H1 (cell line): ENCODE measurements at regions not wholly inside any gene's neighbourhood (a gene's known extent, or its start where the extent isn't known, plus 50 kb on each side); places are given as distances from the start of the nearest gene placed in this dataset.
"Not testable (repeated sequence)": the region's sequence is repeated elsewhere in the genome, so short reads cannot be mapped to it uniquely, and the experiment has no call there.

Source experiments
- CTCF ChIA-PET: fragments of 300-600 bp; sonication (Branson Sonifier 250); formaldehyde crosslinking; loops from one replicate; lab custom pipeline; 2021; ENCODE audit not compliant: partially characterized antibody; lab: Charles Lee
- POLR2A ChIA-PET: fragments of 300-600 bp; sonication (Branson Sonifier 250); formaldehyde crosslinking; loops from one replicate; lab custom pipeline; 2021; ENCODE audit warnings: inconsistent platforms; ENCODE audit not compliant: partially characterized antibody; lab: Charles Lee
- DNase-seq, 2 experiments: peaks; one replicate each; pipeline versions ENCODE4 v3.0.0 to v3.0.0-alpha.2; 2010 to 2022; ENCODE audit warnings: low spot score in 2 of 2, low read depth in 1 of 2, mixed read lengths in 1 of 2
- FAIRE-seq: peaks from 2 replicates; lab custom pipeline; 2011; peaks lifted over from hg19 to GRCh38; lab: Jason Lieb, UNC
- H2AFZ ChIP-seq: 2 replicates; pipeline ENCODE4 v1.8.1; 2012; ENCODE audit warnings: low read length, inconsistent platforms
- H2AK5ac ChIP-seq: 2 replicates; pipeline ENCODE4 v1.6.1; 2013; ENCODE audit warnings: low read depth, low read length
- H2BK120ac ChIP-seq: replicated peaks from 2 replicates; pipeline ENCODE3; 2013; ENCODE audit warnings: low read depth, low read length, inconsistent platforms
- H2BK12ac ChIP-seq: 2 replicates; pipeline ENCODE4 v1.6.1; 2013; ENCODE audit warnings: low read depth, low read length
- H2BK15ac ChIP-seq: 2 replicates; pipeline ENCODE4 v1.6.1; 2013; ENCODE audit warnings: low read length
- H2BK20ac ChIP-seq: 2 replicates; pipeline ENCODE4 v1.6.1; 2013; ENCODE audit warnings: low read length
- H2BK5ac ChIP-seq: 2 replicates; pipeline ENCODE4 v1.6.1; 2013; ENCODE audit warnings: low read depth, low read length
- H3K14ac ChIP-seq: 2 replicates; pipeline ENCODE4 v1.6.1; 2013; ENCODE audit warnings: inconsistent platforms; ENCODE audit not compliant: insufficient read length
- H3K18ac ChIP-seq: 2 replicates; pipeline ENCODE4 v1.6.1; 2013; ENCODE audit warnings: low read length; ENCODE audit errors: extremely low read depth
- H3K23ac ChIP-seq: 2 replicates; pipeline ENCODE4 v1.6.1; 2013; ENCODE audit warnings: inconsistent platforms; ENCODE audit not compliant: insufficient read length
- H3K23me2 ChIP-seq: 2 replicates; pipeline ENCODE4 v1.6.1; 2013; ENCODE audit warnings: low read depth, low read length
- H3K27ac ChIP-seq: 2 replicates; pipeline ENCODE4 v1.6.1; 2011; ENCODE audit warnings: low read depth, low read length, inconsistent platforms
- H3K27me3 ChIP-seq, 4 experiments: replicated peaks in 1 of 4; 1 replicate in 1 of 4; 2 replicates in 3 of 4; pipeline versions ENCODE4 v1.6.1 to v1.8.1; 2011 to 2013; ENCODE audit warnings: low read length in 3 of 4, mild to moderate bottlenecking in 3 of 4, inconsistent platforms in 2 of 4, mixed read lengths in 2 of 4, moderate library complexity in 1 of 4; ENCODE audit not compliant: control insufficient read depth in 3 of 4, insufficient read depth in 3 of 4; ENCODE audit errors: extremely low read depth in 1 of 4
- H3K36me3 ChIP-seq, 4 experiments: 2 replicates each; pipeline versions ENCODE4 v1.6.1 to v1.8.1; 2011 to 2013; ENCODE audit warnings: mild to moderate bottlenecking in 4 of 4, low read length in 3 of 4, moderate library complexity in 2 of 4, control low read depth in 1 of 4, inconsistent platforms in 1 of 4; ENCODE audit not compliant: insufficient read depth in 4 of 4, control insufficient read depth in 2 of 4
- H3K4ac ChIP-seq: replicated peaks from 2 replicates; pipeline ENCODE3; 2013; ENCODE audit warnings: low read length, low read depth, mixed read lengths, inconsistent platforms; ENCODE audit not compliant: insufficient read length
- H3K4me1 ChIP-seq, 4 experiments: replicated peaks in 1 of 4; 1 replicate in 1 of 4; 2 replicates in 3 of 4; pipeline versions ENCODE4 v1.6.1 to v1.8.1; 2011 to 2013; ENCODE audit warnings: low read length in 3 of 4, inconsistent platforms in 2 of 4, mixed read lengths in 1 of 4; ENCODE audit not compliant: insufficient read depth in 4 of 4, control insufficient read depth in 3 of 4
- H3K4me2 ChIP-seq, 2 experiments: 2 replicates each; pipeline versions ENCODE4 v1.6.1 to v1.8.1; 2011 to 2013; ENCODE audit warnings: low read depth in 2 of 2, low read length in 2 of 2, control low read depth in 1 of 2, inconsistent platforms in 1 of 2, mild to moderate bottlenecking in 1 of 2; ENCODE audit not compliant: insufficient read depth in 1 of 2
- H3K4me3 ChIP-seq, 4 experiments: fragments of 200-600, 300-600 bp in 1 of 4; sonication (generic), shearing (Covaris generic), sonication (Bioruptor Twin) in 1 of 4; 2 replicates each; pipeline versions ENCODE4 v1.5.1 to v1.8.1; 2011 to 2016; ENCODE audit warnings: low read length in 4 of 4, low read depth in 3 of 4, control low read depth in 2 of 4, inconsistent platforms in 2 of 4, mild to moderate bottlenecking in 2 of 4, mixed read lengths in 1 of 4, moderate library complexity in 1 of 4; ENCODE audit not compliant: insufficient read depth in 2 of 4; ENCODE audit errors: extremely low read depth in 1 of 4
- H3K56ac ChIP-seq: replicated peaks from 2 replicates; pipeline ENCODE3; 2013; ENCODE audit warnings: low read depth, mild to moderate bottlenecking, mixed read lengths, low read length, inconsistent platforms; ENCODE audit not compliant: insufficient read length
- H3K79me1 ChIP-seq: 2 replicates; pipeline ENCODE4 v1.6.1; 2013; ENCODE audit warnings: low read depth, low read length, control low read depth
- H3K79me2 ChIP-seq, 2 experiments: 2 replicates each; pipeline versions ENCODE4 v1.6.1 to v1.8.1; 2012 to 2013; ENCODE audit warnings: low read length in 2 of 2, mild to moderate bottlenecking in 2 of 2, inconsistent platforms in 1 of 2; ENCODE audit not compliant: insufficient read depth in 2 of 2, control insufficient read depth in 1 of 2
- H3K9ac ChIP-seq, 4 experiments: replicated peaks in 1 of 4; 1 replicate in 1 of 4; 2 replicates in 3 of 4; pipeline versions ENCODE4 v1.6.1 to v1.8.1; 2011 to 2013; ENCODE audit warnings: low read depth in 3 of 4, low read length in 3 of 4, control low read depth in 2 of 4, mild to moderate bottlenecking in 2 of 4, moderate library complexity in 2 of 4, inconsistent platforms in 1 of 4; ENCODE audit errors: extremely low read depth in 1 of 4
- H3K9me3 ChIP-seq, 2 experiments: 2 replicates each; pipeline versions ENCODE4 v1.6.1 to v1.8.1; 2012 to 2013; ENCODE audit warnings: mild to moderate bottlenecking in 2 of 2, moderate library complexity in 2 of 2, control low read depth in 1 of 2, inconsistent platforms in 1 of 2, low read depth in 1 of 2, low read length in 1 of 2, mixed read lengths in 1 of 2; ENCODE audit not compliant: insufficient read depth in 2 of 2
- H4K20me1 ChIP-seq, 2 experiments: replicated peaks in 1 of 2; 2 replicates each; pipeline versions ENCODE3 to v1.8.1; 2011 to 2013; ENCODE audit warnings: inconsistent platforms in 2 of 2, low read length in 2 of 2, mild to moderate bottlenecking in 1 of 2; ENCODE audit not compliant: insufficient read depth in 2 of 2, control insufficient read depth in 1 of 2
- H4K5ac ChIP-seq: 2 replicates; pipeline ENCODE4 v1.6.1; 2013; ENCODE audit warnings: low read length, low read depth, mixed read lengths, inconsistent platforms; ENCODE audit not compliant: insufficient read length
- H4K8ac ChIP-seq: 2 replicates; pipeline ENCODE4 v1.8.0; 2013; ENCODE audit warnings: mild to moderate bottlenecking, moderate library complexity, low read length, inconsistent platforms; ENCODE audit not compliant: insufficient read depth; ENCODE audit errors: extremely low read depth
- H4K91ac ChIP-seq: replicated peaks from 2 replicates; pipeline ENCODE3; 2013; ENCODE audit warnings: low read length, mixed read lengths, inconsistent platforms; ENCODE audit not compliant: insufficient read length
- WGBS, 2 experiments: shearing (Covaris generic) in 1 of 2; methylation state at CpG; one replicate each; pipeline versions ENCODE4 v1.1.6 to v1.1.7; 2013 to 2015; ENCODE audit warnings: low lambda C conversion rate in 2 of 2, mixed read lengths in 2 of 2, inconsistent platforms in 1 of 2, low coverage in 1 of 2, missing lambda C conversion rate in 1 of 2; ENCODE audit not compliant: insufficient replicate concordance in 2 of 2, insufficient coverage in 1 of 2, insufficient read length in 1 of 2; ENCODE audit errors: extremely low coverage in 1 of 2, missing lambda C conversion rate in 1 of 2; 5-methylcytosine and 5-hydroxymethylcytosine counted together

DNA sequence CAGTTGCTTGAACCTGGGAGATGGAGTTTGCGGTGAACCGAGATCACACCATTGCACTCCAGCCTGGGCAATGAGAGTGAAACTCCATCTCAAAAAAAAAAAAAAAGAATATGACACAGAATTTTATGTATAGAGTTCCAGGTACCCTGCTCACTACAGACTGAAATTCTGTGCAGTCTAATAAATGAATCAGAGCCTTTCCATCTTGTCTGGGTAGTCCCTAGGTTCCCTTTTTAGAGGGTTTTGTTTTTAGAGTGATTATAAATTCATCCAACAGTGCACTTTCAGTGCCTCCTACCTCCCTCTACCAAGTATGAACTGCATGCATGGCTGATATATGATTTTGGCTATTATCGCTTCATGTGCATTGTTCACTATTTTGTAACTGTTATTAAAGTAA is 107.9 kb upstream of the FBXO28 start:
- H2BK12ac ChIP-seq, H2BK20ac ChIP-seq, H3K4ac ChIP-seq, CTCF ChIA-PET, H3K18ac ChIP-seq, H3K4me2 ChIP-seq, H3K14ac ChIP-seq, H4K91ac ChIP-seq, H3K9me3 ChIP-seq, H2BK5ac ChIP-seq, DNase-seq, H2AFZ ChIP-seq, H3K56ac ChIP-seq, H3K79me2 ChIP-seq, H3K27me3 ChIP-seq, H2BK15ac ChIP-seq, H3K27ac ChIP-seq, H2AK5ac ChIP-seq, H2BK120ac ChIP-seq, H4K8ac ChIP-seq, H3K23me2 ChIP-seq, H4K20me1 ChIP-seq, H3K9ac ChIP-seq, H3K4me3 ChIP-seq, H3K23ac ChIP-seq, H3K79me1 ChIP-seq, H3K4me1 ChIP-seq, POLR2A ChIA-PET, FAIRE-seq, H4K5ac ChIP-seq: not testable (repeated sequence)
- H3K36me3 ChIP-seq: peaks cover 0 to 15% (median 4%) of the 10 kb centered on the region in 4 experiments; a peak in 2 of 8 replicates
- 90% methylated on average over 3 of the region's 3 CpGs; no CpG with 5 or more reads in 1 of the 2 experiments for WGBS, 2 experiments
